Stimulated activated CD4-positive, alpha-beta T cell treated with anti-CD3 and anti-CD28 coated beads, Interleukin-15, amount 100 ng/mL, for 24 hours (primary cell): ENCODE measurements at regions not wholly inside any gene's neighbourhood (a gene's known extent, or its start where the extent isn't known, plus 50 kb on each side); places are given as distances from the start of the nearest gene placed in this dataset.

Source experiments
- DNase-seq: peaks from one replicate; pipeline ENCODE4 v3.0.0-alpha.2; 2020

- no peak for DNase-seq
Observed at GRCh38 chr1:117678246-117678977, 72.6 kb downstream of the TENT5C start.

- no peak for DNase-seq
Observed at GRCh38 chr1:117679299-117679698, 73.5 kb downstream of the TENT5C start.

DNA sequence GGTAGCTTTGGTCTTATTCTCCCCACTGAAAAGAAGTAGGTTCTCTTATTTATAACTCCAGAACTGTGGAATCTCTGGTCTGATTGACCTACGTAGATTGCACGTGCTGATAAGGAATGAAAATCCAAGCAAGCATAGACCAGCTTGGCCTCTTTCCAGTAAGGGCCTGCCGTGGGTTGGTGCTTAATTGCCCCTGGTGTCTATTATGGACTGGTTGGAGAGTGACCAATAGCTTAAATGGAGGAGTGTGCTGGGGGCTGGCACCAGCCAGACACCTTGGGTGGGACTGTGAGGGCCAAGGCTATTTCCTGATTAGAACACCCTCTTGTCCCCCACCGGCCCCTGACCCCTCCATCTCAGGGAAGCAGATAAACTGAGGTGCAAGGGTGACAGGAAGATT is 74.0 kb downstream of the TENT5C start:
- DNase-seq, result no peak

- no peak for DNase-seq
Observed at GRCh38 chr1:117680316-117681002, 74.6 kb downstream of the TENT5C start.

DNA sequence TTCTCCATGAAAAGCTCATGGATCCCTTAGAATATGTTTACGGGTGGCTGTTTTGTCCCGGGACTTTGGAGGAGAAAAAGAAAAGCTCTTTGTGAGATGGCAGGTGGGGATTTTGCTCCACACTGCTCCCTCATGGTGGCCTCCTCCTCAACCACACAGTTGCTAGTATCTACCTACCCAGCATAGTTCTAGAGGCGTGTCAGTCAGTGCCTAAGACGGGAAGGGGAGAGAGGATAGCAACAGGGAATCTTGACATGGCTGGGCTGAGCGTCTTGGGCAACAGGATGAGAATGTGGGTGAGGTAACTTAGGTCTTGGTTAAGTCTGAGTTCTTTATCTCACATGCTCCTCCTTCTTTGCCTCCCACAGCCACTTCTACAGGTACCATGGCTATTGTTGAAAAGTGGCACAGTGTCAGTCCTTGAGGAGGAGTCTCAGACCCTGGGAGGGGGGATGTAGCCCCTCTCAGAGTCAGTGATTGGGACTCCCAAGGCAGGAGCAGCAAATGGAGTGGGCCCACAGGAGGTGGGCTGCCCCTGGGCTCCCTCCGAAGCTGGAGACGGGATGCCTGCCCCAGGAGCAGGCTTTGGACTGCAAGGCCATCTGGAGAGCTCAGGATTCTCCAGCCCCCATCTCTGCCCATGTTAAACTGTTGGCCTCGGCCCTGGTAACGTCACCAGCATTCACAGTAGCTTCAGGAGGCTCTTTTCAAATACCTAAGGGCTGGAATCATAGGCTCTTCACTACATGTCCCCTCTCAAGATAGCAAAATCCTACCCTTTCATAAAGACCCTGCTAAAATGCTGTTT is 75.4 kb downstream of the TENT5C start:
- DNase-seq, result no peak

DNA sequence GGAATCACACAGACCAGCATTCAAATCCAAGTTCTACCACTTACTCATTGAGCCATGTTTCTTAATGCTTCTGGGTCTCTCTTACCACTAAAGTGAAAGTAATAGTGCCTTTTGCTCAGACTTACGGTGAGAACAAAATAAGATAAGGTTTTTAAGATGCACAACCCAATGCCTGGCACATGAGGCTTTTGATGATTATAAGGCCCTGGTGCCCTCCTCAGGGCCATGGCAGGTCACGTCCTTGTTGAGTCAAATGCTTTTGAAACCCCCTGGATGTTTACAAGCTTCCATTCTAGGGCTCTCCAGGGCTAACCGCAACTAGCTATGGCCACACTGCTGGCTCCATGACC is 76.0 kb downstream of the TENT5C start:
- DNase-seq, result no peak

GRCh38 chr1:117682372-117682771 is 76.5 kb downstream of the TENT5C start:
- no peak for DNase-seq

DNA sequence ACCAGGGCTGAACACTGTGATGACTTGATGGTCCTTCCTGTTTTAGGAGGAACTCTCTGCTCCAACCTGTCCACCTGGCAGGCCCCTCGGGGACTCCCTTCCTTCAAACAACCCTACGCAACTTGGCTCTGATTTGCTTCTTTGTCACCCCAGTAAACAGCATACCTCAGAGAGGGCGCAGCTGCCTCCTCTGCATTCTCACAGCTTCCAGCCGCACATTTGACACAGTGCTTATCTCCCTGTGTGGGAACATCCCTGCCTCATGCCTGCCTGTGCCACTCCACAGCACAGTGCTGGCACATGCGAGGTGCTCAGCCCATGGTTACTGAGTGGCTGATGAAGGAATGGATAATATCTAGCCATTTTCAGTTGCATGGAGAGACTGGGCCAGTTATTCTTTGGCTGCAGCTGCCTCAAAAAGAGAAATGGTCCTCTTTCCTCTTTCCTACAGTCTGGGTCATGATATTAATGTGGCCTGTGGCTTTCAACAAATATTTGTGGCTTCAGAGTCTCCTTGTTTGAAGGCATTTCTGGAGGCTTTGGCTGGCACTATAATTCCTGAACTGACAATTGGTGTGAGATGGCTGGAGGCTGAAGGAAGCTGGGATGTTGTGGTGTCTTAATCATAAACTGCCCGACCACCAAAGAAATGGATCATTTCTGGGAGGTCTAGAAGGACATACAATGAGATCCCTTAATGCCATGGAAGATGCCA is 77.9 kb downstream of the TENT5C start:
- DNase-seq, result no peak

GRCh38 chr1:117685936-117686806 is 80.3 kb downstream of the TENT5C start:
- DNase-seq, result no peak

DNA sequence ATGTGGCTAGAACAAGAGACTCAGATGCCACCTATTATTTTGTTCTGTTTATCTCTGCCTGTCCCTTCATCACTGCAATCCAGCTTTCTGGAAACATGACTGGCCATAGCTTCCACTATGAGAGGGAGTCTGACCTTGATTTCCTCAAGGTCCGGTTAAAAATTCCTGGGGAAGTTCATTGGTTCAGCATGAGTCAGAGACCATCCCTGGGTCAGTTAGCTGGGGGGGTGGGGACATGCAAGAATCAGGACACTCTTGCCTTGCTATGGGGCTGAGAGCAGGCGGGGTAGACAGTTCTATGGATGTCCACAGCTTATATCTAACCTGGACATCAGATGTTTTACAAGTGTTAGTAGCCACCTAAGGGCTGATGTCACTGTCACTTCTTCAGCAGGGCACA is 81.1 kb downstream of the TENT5C start:
- no peak for DNase-seq

- DNase-seq, result no peak
Observed at GRCh38 chr1:117689997-117690625, 84.3 kb downstream of the TENT5C start.

DNA sequence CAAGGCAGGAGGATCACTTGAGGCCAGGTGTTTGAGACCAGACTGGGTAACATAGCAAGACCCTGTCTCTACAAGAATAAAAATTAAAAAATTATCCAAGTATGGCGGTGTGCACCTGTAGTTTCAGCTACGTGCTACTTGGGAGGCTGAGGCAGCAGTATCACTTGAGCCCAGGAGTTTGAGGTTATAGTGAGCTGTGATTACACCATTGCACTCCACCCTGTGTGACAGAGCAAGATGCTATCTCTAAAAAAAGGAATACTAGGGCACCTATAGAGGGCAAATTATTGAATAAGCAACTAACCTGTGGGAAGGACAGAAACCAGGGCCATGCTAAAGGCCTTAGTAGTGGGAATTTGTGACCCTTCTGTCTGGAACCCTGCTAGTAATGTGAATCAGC is 86.1 kb downstream of the TENT5C start:
- DNase-seq, result no peak

DNA sequence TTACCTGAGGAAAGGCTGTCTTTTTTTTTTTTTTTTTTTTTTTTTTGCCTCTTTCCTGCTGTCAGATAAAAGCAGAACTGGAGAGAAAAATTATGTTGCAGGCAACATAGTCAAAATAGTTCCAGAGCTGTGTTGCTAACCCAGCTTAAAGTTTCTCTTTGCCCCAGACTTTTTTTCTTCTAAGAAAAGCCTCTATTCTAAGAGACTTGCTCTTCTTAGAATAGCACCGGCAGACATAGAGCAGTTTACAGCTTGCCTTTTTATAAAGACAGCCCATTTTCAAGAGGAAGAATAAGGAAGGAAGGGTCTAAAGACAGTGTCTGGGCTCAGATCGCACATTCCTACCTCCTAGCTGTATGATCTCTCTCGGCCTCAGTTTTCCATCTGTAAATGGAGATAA is 88.7 kb downstream of the TENT5C start:
- no peak for DNase-seq

DNA sequence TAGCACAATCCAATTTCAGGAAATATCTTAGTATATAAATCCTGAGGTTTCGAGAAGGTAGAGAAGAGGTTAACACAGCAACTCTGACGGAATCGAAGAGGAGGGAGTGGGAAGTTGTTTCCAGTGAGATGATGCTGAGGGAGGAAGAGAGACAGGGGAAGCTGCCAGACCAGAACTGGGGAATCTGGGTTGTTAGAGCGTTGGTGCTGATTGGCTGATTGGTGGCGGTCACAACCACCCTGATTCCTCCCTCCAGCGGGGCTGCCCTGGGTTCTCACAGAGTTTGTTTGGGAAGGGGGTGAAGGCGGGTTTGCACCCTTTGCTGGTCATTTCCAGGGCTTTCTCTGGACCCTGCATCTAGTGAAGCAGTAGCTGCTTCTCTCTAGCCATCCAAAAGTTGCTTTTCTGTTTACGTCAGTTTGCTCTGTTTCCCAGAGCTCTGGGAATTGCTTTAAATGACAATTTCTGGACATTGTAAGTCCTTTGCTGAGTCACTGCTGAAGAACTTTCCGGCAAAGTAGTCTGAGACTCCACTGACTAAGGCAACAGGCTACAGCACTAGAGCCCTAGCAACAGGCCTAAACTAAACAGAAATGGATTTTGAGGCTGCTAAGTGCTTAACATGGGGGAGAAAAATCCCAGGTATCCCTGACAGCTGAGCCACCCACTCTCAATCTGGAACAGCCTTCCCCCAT is 90.1 kb downstream of the TENT5C start:
- no peak for DNase-seq

- no peak for DNase-seq
Observed at GRCh38 chr1:117696561-117696960, 90.7 kb downstream of the TENT5C start.

DNA sequence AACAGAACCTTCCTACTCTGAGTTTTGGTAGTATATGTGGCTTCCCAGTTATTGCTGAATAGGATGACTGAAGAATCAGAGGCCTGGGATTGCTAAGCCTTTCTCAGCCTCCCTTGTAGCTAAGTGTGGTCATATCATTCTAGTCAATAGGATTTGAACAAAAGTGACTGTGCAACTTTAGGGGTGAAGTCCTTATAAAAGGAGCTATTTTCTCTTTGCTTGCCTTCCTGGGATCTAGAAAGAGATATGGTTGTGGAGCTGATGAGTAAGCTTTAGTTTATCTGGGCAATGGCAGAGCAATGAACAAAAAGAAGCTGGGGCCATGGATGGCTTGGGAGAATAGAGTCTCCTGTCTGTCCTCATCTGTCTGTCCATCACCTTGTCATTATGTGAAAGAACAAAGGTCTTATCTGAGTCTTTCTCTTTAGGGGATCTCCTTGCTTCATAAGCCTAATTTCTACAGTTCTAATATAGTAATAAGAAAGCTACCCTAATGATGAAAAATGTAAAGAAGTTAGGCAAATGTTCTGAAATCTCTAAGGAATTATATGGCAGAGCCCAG is 91.5 kb downstream of the TENT5C start:
- DNase-seq, result no peak

- DNase-seq, result no peak
Observed at GRCh38 chr1:117698398-117699160, 92.7 kb downstream of the TENT5C start.

DNA sequence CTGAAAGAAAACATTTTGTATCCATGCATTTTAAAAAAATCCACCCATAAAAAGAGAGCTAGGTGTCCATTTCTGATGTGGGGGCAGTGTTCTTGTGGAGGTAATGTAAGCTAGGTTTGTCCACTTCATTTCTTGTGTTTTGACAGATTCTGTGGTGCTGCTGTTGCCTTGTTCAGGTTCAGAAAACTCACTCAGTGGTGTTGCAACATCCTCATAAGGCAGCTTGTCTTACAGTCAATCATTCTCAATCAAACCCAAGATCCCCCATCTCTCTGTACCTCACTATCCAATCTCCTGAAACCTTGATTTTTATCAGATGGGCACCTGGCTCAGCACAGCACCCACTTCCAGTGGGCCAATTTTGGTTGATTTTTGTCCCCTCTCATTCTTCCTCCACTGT is 94.1 kb downstream of the TENT5C start:
- DNase-seq, result no peak

DNA sequence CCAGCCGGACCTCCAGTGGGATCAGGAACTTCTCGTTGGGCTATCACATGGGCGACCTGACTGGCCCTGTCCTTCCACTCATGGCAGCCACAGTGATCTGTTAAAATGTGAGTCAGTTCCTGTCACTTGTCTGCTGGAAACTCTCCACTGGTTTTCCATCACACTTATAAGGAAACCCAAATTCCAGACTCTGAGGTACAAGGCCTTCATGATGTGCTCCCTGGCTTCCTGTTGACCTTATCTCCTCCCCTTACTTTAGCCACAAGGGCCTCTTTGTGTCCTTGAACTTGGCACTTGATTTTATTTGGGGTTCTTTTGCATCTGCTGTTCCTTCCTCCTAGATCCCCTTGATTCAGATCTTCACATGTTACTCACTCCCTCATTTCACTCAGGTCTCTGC is 96.8 kb downstream of the TENT5C start:
- DNase-seq, result no peak

- DNase-seq, result no peak
Observed at GRCh38 chr1:117707371-117707770, 101.5 kb downstream of the TENT5C start.
